NCI-H526 (cell line): ENCODE measurements at regions not wholly inside any gene's neighbourhood (a gene's known extent, or its start where the extent isn't known, plus 50 kb on each side); places are given as distances from the start of the nearest gene placed in this dataset.

ENCODE experiments used
- DNase-seq, 2 experiments: peaks; one replicate each; lab custom pipeline; 2025; lab: John Stamatoyannopoulos, UW

GRCh38 chr5:106818552-106818951 lies 852.2 kb downstream of the EFNA5 start:
- DNase-seq = no peak

- no peak for DNase-seq
These were observed 855.8 kb downstream of the EFNA5 start for GRCh38 chr5:106814961-106815360.

- DNase-seq = no peak
These were observed 869.2 kb downstream of the EFNA5 start for GRCh38 chr5:106801554-106801953.

GRCh38 chr5:106797996-106798395 lies 872.7 kb downstream of the EFNA5 start:
- DNase-seq = no peak

GRCh38 chr5:106796081-106796480 lies 874.7 kb downstream of the EFNA5 start:
- no peak for DNase-seq

GRCh38 chr5:106784846-106785245 lies 885.9 kb downstream of the EFNA5 start:
- no peak for DNase-seq

GRCh38 chr5:106780355-106780754 lies 890.4 kb downstream of the EFNA5 start:
- no peak for DNase-seq

GRCh38 chr5:106776515-106776914 lies 894.2 kb downstream of the EFNA5 start:
- DNase-seq = peak in 1 of 2 experiments; percentile 1

GRCh38 chr5:106768392-106768791 lies 902.3 kb downstream of the EFNA5 start:
- DNase-seq = no peak

- DNase-seq = no peak
These were observed 903.8 kb downstream of the EFNA5 start for GRCh38 chr5:106766916-106767315.

- no peak for DNase-seq
These were observed 911.2 kb downstream of the EFNA5 start for GRCh38 chr5:106759581-106759980.

- DNase-seq = no peak
These were observed 911.6 kb downstream of the EFNA5 start for GRCh38 chr5:106759152-106759551.

- DNase-seq = no peak
These were observed 913.1 kb downstream of the EFNA5 start for GRCh38 chr5:106757672-106758071.

- no peak for DNase-seq
These were observed 914.9 kb downstream of the EFNA5 start for GRCh38 chr5:106755789-106756188.

- no peak for DNase-seq
These were observed 915.7 kb downstream of the EFNA5 start for GRCh38 chr5:106755066-106755465.

- no peak for DNase-seq
These were observed 920.9 kb downstream of the EFNA5 start for GRCh38 chr5:106749826-106750225.

GRCh38 chr5:106739127-106739526 lies 931.6 kb downstream of the EFNA5 start:
- no peak for DNase-seq

- DNase-seq = no peak
These were observed 933.6 kb downstream of the EFNA5 start for GRCh38 chr5:106737111-106737510.

- no peak for DNase-seq
These were observed 938.1 kb downstream of the EFNA5 start for GRCh38 chr5:106732624-106733023.

- DNase-seq = no peak
These were observed 939.8 kb downstream of the EFNA5 start for GRCh38 chr5:106730912-106731311.

- no peak for DNase-seq
These were observed 940.2 kb downstream of the EFNA5 start for GRCh38 chr5:106730506-106730905.

- DNase-seq = peak; percentile 6 to 51
These were observed 942.5 kb downstream of the EFNA5 start for GRCh38 chr5:106728208-106728607.

- no peak for DNase-seq
These were observed 943.7 kb downstream of the EFNA5 start for GRCh38 chr5:106727071-106727470.

GRCh38 chr5:106720367-106720766 lies 950.4 kb downstream of the EFNA5 start:
- DNase-seq = no peak

- no peak for DNase-seq
These were observed 970.9 kb downstream of the EFNA5 start for GRCh38 chr5:106699796-106700195.
